Liver (tissue), 8 donors: ENCODE measurements at regions not wholly inside any gene's neighbourhood (a gene's known extent, or its start where the extent isn't known, plus 50 kb on each side); places are given as distances from the start of the nearest gene placed in this dataset.

Experiments used
- DNase-seq: peaks from one replicate; pipeline ENCODE4 v3.0.0-alpha.2; 2017; ENCODE audit warnings: low spot score
- H3K27ac ChIP-seq, 2 donors: one replicate each; pipeline ENCODE4 v1.7.0; 2013; ENCODE audit warnings: inconsistent platforms in 2 of 2, low read length in 2 of 2, control low read depth in 1 of 2, low read depth in 1 of 2, mild to moderate bottlenecking in 1 of 2
- H3K27me3 ChIP-seq, 4 donors: one replicate each; pipeline versions ENCODE4 v1.6.1 to v1.7.0; 2013; ENCODE audit warnings: low read length in 3 of 4, inconsistent platforms in 1 of 4, mild to moderate bottlenecking in 1 of 4, moderate library complexity in 1 of 4; ENCODE audit not compliant: control insufficient read depth in 4 of 4, insufficient read depth in 4 of 4
- H3K36me3 ChIP-seq, 4 donors: one replicate each; pipeline versions ENCODE4 v1.6.1 to v1.7.0; 2013; ENCODE audit warnings: low read length in 3 of 4, mild to moderate bottlenecking in 3 of 4, low read depth in 1 of 4, moderate library complexity in 1 of 4; ENCODE audit not compliant: control insufficient read depth in 4 of 4, insufficient read depth in 3 of 4
- H3K4me1 ChIP-seq, 4 donors: one replicate each; pipeline versions ENCODE4 v1.6.1 to v1.7.0; 2013; ENCODE audit warnings: low read length in 3 of 4, mild to moderate bottlenecking in 3 of 4, moderate library complexity in 1 of 4; ENCODE audit not compliant: control insufficient read depth in 4 of 4, insufficient read depth in 4 of 4
- H3K4me3 ChIP-seq, 3 donors: one replicate each; pipeline versions ENCODE4 v1.6.1 to v1.7.0; 2013; ENCODE audit warnings: low read length in 3 of 3, control low read depth in 1 of 3, low read depth in 1 of 3, mild to moderate bottlenecking in 1 of 3
- H3K9ac ChIP-seq, 2 donors: one replicate each; pipeline ENCODE4 v1.7.0; 2013; ENCODE audit warnings: low read length in 2 of 2, mild to moderate bottlenecking in 2 of 2, moderate library complexity in 2 of 2, control low read depth in 1 of 2, low read depth in 1 of 2
- H3K9me3 ChIP-seq, 4 donors: one replicate each; pipeline versions ENCODE4 v1.6.1 to v1.7.0; 2013; ENCODE audit warnings: low read length in 3 of 4; ENCODE audit not compliant: control insufficient read depth in 4 of 4
- CTCF ChIP-seq: fragments of 150-350 bp; IDR thresholded peaks from 2 replicates; pipeline ENCODE4 v1.5.1; 2017; ENCODE audit warnings: improper control_type of control experiment, low read depth, low read length; ENCODE audit not compliant: missing input control
- EGR1 ChIP-seq, 2 donors: IDR thresholded peaks; 2 replicates each; pipeline ENCODE4 v1.6.1; 2016 to 2018; ENCODE audit warnings: antibody characterized with exemption in 2 of 2, low read depth in 2 of 2
- FOXA2 ChIP-seq: IDR thresholded peaks from 2 replicates; pipeline ENCODE4 v1.6.1; 2016; ENCODE audit warnings: antibody characterized with exemption
- GABPA ChIP-seq, 2 donors: IDR thresholded peaks in 1 of 2; conservative IDR thresholded peaks in 1 of 2; 2 replicates each; pipeline ENCODE4 v1.6.1; 2016; ENCODE audit warnings: antibody characterized with exemption in 2 of 2, mild to moderate bottlenecking in 1 of 2, moderate library complexity in 1 of 2
- HNF4A ChIP-seq, 2 donors: conservative IDR thresholded peaks; 2 replicates each; pipeline ENCODE4 v1.6.1; 2016; ENCODE audit warnings: antibody characterized with exemption in 2 of 2, mild to moderate bottlenecking in 2 of 2
- HNF4G ChIP-seq: IDR thresholded peaks from 2 replicates; pipeline ENCODE4 v1.6.1; 2016; ENCODE audit warnings: antibody characterized with exemption
- JUND ChIP-seq, 2 donors: IDR thresholded peaks; 2 replicates each; pipeline ENCODE4 v1.6.1; 2016; ENCODE audit warnings: antibody characterized with exemption in 2 of 2
- MAX ChIP-seq: IDR thresholded peaks from 2 replicates; pipeline ENCODE4 v1.6.1; 2016; ENCODE audit warnings: antibody characterized with exemption
- NR2F2 ChIP-seq: IDR thresholded peaks from 2 replicates; pipeline ENCODE4 v1.6.1; 2016; ENCODE audit warnings: antibody characterized with exemption
- RAD21 ChIP-seq, 2 donors: IDR thresholded peaks; 2 replicates each; pipeline ENCODE4 v1.6.1; 2016; ENCODE audit warnings: antibody characterized with exemption in 2 of 2, mild to moderate bottlenecking in 2 of 2
- REST ChIP-seq: IDR thresholded peaks from 2 replicates; pipeline ENCODE4 v1.6.1; 2016; ENCODE audit warnings: antibody characterized with exemption, mild to moderate bottlenecking
- SP1 ChIP-seq: IDR thresholded peaks from 2 replicates; pipeline ENCODE4 v1.6.1; 2018; ENCODE audit warnings: antibody characterized with exemption, mild to moderate bottlenecking
- TAF1 ChIP-seq: conservative IDR thresholded peaks from 2 replicates; pipeline ENCODE4 v1.6.1; 2016; ENCODE audit warnings: antibody characterized with exemption, mild to moderate bottlenecking
- YY1 ChIP-seq: IDR thresholded peaks from 2 replicates; pipeline ENCODE4 v1.6.1; 2016; ENCODE audit warnings: antibody characterized with exemption, mild to moderate bottlenecking
- ZBTB33 ChIP-seq: IDR thresholded peaks from 2 replicates; pipeline ENCODE4 v1.6.1; 2016; ENCODE audit warnings: antibody characterized with exemption
- WGBS: extraction: QIAGEN DNeasy Blood & Tissue Kit; methylation state at CpG from one replicate; pipeline ENCODE4 v1.1.7; 2013; 5-methylcytosine and 5-hydroxymethylcytosine counted together
- donor health status: healthy.
- donor health status: healthy.
- donor health status: healthy.
- donor health status: healthy.
- donor health status: healthy.

GRCh38 chr11:15501566-15501965 is 386.8 kb downstream of the INSC start:
- DNase-seq, result no peak
- Histone ChIP-seq H3K4me3 (no peak overlapping the region), H3K36me3 (no peaks in the 10 kb centered on the region), H3K4me1 (peaks cover 2 to 22% (median 9%) of the 10 kb centered on the region in 4 donors), H3K9ac (no peak overlapping the region), H3K27me3 (no peaks in the 10 kb centered on the region), H3K9me3 (no peaks in the 10 kb centered on the region), H3K27ac (no peak overlapping the region)
- TF ChIP-seq EGR1 (IDR thresholded peaks at IDR 0.05; ENCODE audit: low read depth in 2 of 2), result no peak
- WGBS, result 87% methylated on average over 7 of the region's 7 CpGs

- DNase-seq, result no peak
Observed at GRCh38 chr11:15505155-15505554, 390.4 kb downstream of the INSC start.

GRCh38 chr11:15507592-15507991 is 392.9 kb downstream of the INSC start:
- no peak overlapping the region for H3K4me3 ChIP-seq
- H3K4me1 ChIP-seq, result no peaks in the 10 kb centered on the region
- H3K36me3 ChIP-seq, result no peaks in the 10 kb centered on the region
- no peak for DNase-seq
- 68% methylated on average over 6 of the region's 6 CpGs for WGBS
- no peaks in the 10 kb centered on the region for H3K27me3 ChIP-seq
- H3K9me3 ChIP-seq, result no peaks in the 10 kb centered on the region
- H3K27ac ChIP-seq, result no peak overlapping the region
- H3K9ac ChIP-seq, result no peak overlapping the region
- TF ChIP-seq SP1 (no peak), NR2F2 (no peak), REST (no peak), HNF4G (no peak), MAX (no peak), GABPA (IDR thresholded peaks at IDR 0.05 in 1 of 2, conservative IDR thresholded peaks at IDR 0.05 in 1 of 2) (no peak), FOXA2 (no peak)

More at GRCh38 chr11:15505155-15505554, 390.4 kb downstream of the INSC start:
- Histone ChIP-seq H3K27ac (no peak overlapping the region), H3K4me1 (no peaks in the 10 kb centered on the region), H3K9me3 (no peaks in the 10 kb centered on the region), H3K9ac (no peak overlapping the region), H3K27me3 (no peaks in the 10 kb centered on the region), H3K4me3 (no peak overlapping the region), H3K36me3 (no peaks in the 10 kb centered on the region)
- TF ChIP-seq CTCF (no peak), RAD21 (IDR thresholded peaks at IDR 0.05) (no peak), ZBTB33 (no peak), HNF4A (conservative IDR thresholded peaks at IDR 0.05) (no peak), TAF1 (no peak), YY1 (no peak), EGR1 (IDR thresholded peaks at IDR 0.05; ENCODE audit: low read depth in 2 of 2) (no peak), MAX (no peak), SP1 (no peak), JUND (IDR thresholded peaks at IDR 0.05) (no peak)
- WGBS, result 98% methylated on average over 1 of the region's 1 CpG
